CD14-positive monocyte (primary cell): ENCODE measurements at regions not wholly inside any gene's neighbourhood (a gene's known extent, or its start where the extent isn't known, plus 50 kb on each side); places are given as distances from the start of the nearest gene placed in this dataset.

Source experiments
- DNase-seq, 3 donors: peaks; one replicate each; pipeline ENCODE4 v3.0.0-alpha.2; 2011 to 2022
- H2AFZ ChIP-seq: 2 replicates; pipeline ENCODE4 v1.6.0; 2012; ENCODE audit warnings: mild to moderate bottlenecking, low read depth, low read length, inconsistent platforms; ENCODE audit not compliant: insufficient read depth, poor library complexity, severe bottlenecking
- H3K27ac ChIP-seq, 2 donors: 1 replicate in 1 of 2; 2 replicates in 1 of 2; pipeline ENCODE4 v1.5.1; 2012 to 2013; ENCODE audit warnings: low read length in 2 of 2, control low read depth in 1 of 2, inconsistent platforms in 1 of 2, low read depth in 1 of 2, mild to moderate bottlenecking in 1 of 2
- H3K27me3 ChIP-seq, 2 donors: one replicate each; pipeline versions ENCODE4 v1.6.0 to v1.6.1; 2011 to 2013; ENCODE audit warnings: low read length in 2 of 2; ENCODE audit not compliant: control insufficient read depth in 2 of 2, insufficient read depth in 2 of 2
- H3K36me3 ChIP-seq, 2 donors: replicated peaks in 1 of 2; 1 replicate in 1 of 2; 2 replicates in 1 of 2; pipeline versions ENCODE4 v1.5.1 to v1.6.1; 2012 to 2013; ENCODE audit warnings: low read length in 2 of 2, control low read depth in 1 of 2, inconsistent platforms in 1 of 2, mild to moderate bottlenecking in 1 of 2; ENCODE audit not compliant: insufficient read depth in 2 of 2, control insufficient read depth in 1 of 2
- H3K4me1 ChIP-seq, 2 donors: 1 replicate in 1 of 2; 2 replicates in 1 of 2; pipeline versions ENCODE4 v1.5.1 to v1.6.1; 2012 to 2013; ENCODE audit warnings: low read length in 2 of 2, control low read depth in 1 of 2, inconsistent platforms in 1 of 2, mild to moderate bottlenecking in 1 of 2, moderate library complexity in 1 of 2; ENCODE audit not compliant: insufficient read depth in 2 of 2, control insufficient read depth in 1 of 2
- H3K4me2 ChIP-seq: replicated peaks from 2 replicates; pipeline ENCODE3; 2012; ENCODE audit warnings: low read length, moderate library complexity, mild to moderate bottlenecking; ENCODE audit not compliant: poor library complexity, severe bottlenecking; ENCODE audit errors: extremely low read depth
- H3K4me3 ChIP-seq, 3 experiments: fragments of 200-600 bp in 1 of 3; sonication (generic) in 1 of 3; replicated peaks in 1 of 3; 1 replicate in 2 of 3; 2 replicates in 1 of 3; pipeline ENCODE4 v1.5.1; 2011 to 2013; ENCODE audit warnings: low read length in 3 of 3, mild to moderate bottlenecking in 3 of 3, control low read depth in 2 of 3, low read depth in 2 of 3, inconsistent platforms in 1 of 3, moderate library complexity in 1 of 3
- H3K79me2 ChIP-seq: 2 replicates; pipeline ENCODE4 v1.6.0; 2012; ENCODE audit warnings: mild to moderate bottlenecking, control low read depth, inconsistent platforms, low read length, moderate library complexity; ENCODE audit not compliant: insufficient read depth
- H3K9ac ChIP-seq: 2 replicates; pipeline ENCODE4 v1.6.0; 2017; ENCODE audit warnings: low read length, mild to moderate bottlenecking; ENCODE audit not compliant: insufficient read depth, poor library complexity, severe bottlenecking
- H3K9me3 ChIP-seq, 2 donors: replicated peaks in 1 of 2; 1 replicate in 1 of 2; 2 replicates in 1 of 2; pipeline versions ENCODE4 v1.5.1 to v1.6.1; 2012 to 2013; ENCODE audit warnings: low read length in 2 of 2, control low read depth in 1 of 2; ENCODE audit not compliant: control insufficient read depth in 1 of 2, insufficient read depth in 1 of 2
- H4K20me1 ChIP-seq: 2 replicates; pipeline ENCODE4 v1.6.0; 2012; ENCODE audit warnings: mild to moderate bottlenecking, low read length, control low read depth, moderate library complexity; ENCODE audit not compliant: insufficient read depth
- H3K27ac Mint-ChIP-seq, 7 donors: one replicate each; pipeline ENCODE4 v1.8.0; 2020; ENCODE audit warnings: mild to moderate bottlenecking in 7 of 7, mixed read lengths in 7 of 7, moderate library complexity in 6 of 7, inconsistent platforms in 2 of 7
- H3K27me3 Mint-ChIP-seq, 3 donors: one replicate each; pipeline ENCODE4 v1.8.0; 2021 to 2022; ENCODE audit warnings: low read depth in 3 of 3, mild to moderate bottlenecking in 3 of 3, mixed read lengths in 3 of 3, moderate library complexity in 3 of 3, inconsistent platforms in 1 of 3
- H3K36me3 Mint-ChIP-seq, 2 donors: one replicate each; pipeline ENCODE4 v1.8.0; 2020; ENCODE audit warnings: mixed read lengths in 2 of 2, inconsistent platforms in 1 of 2, mild to moderate bottlenecking in 1 of 2
- H3K4me1 Mint-ChIP-seq: one replicate; pipeline ENCODE4 v1.8.0; 2020; ENCODE audit warnings: mild to moderate bottlenecking, mixed read lengths
- H3K4me3 Mint-ChIP-seq, 2 donors: one replicate each; pipeline ENCODE4 v1.8.0; 2020; ENCODE audit warnings: mild to moderate bottlenecking in 2 of 2, mixed read lengths in 2 of 2, moderate library complexity in 1 of 2
- H3K9me3 Mint-ChIP-seq, 7 donors: one replicate each; pipeline ENCODE4 v1.8.0; 2020 to 2022; ENCODE audit warnings: mixed read lengths in 7 of 7, mild to moderate bottlenecking in 6 of 7, moderate library complexity in 6 of 7, inconsistent platforms in 2 of 7
- WGBS: methylation state at CpG from one replicate; pipeline ENCODE4 v1.1.5; 2013; ENCODE audit warnings: missing lambda C conversion rate; ENCODE audit not compliant: insufficient coverage; 5-methylcytosine and 5-hydroxymethylcytosine counted together
- intact Hi-C, 2 donors: fragments of 100-400 bp; cut with micrococcal nuclease; formaldehyde crosslinking; loops; one replicate each; pipeline versions ENCODE4 v1.15.0 to v1.15.1; 2023
- TF ChIP-seq, protein P1 (sequence below): fragments of 200-600 bp; IDR thresholded peaks from one replicate; pipeline ENCODE4 v1.8.0; 2022; ENCODE audit warnings: antibody characterized with exemption, mild to moderate bottlenecking

GRCh38 chr12:78566456-78566855, 298.1 kb upstream of the SYT1 start:
- H3K36me3 Mint-ChIP-seq, result no peaks in the 10 kb centered on the region
- H3K4me2 ChIP-seq, result no peak overlapping the region
- H3K27ac ChIP-seq, result no peak overlapping the region
- H3K27ac Mint-ChIP-seq, result no peak overlapping the region
- no peaks in the 10 kb centered on the region for H3K27me3 ChIP-seq
- TF ChIP-seq, protein P1, sequence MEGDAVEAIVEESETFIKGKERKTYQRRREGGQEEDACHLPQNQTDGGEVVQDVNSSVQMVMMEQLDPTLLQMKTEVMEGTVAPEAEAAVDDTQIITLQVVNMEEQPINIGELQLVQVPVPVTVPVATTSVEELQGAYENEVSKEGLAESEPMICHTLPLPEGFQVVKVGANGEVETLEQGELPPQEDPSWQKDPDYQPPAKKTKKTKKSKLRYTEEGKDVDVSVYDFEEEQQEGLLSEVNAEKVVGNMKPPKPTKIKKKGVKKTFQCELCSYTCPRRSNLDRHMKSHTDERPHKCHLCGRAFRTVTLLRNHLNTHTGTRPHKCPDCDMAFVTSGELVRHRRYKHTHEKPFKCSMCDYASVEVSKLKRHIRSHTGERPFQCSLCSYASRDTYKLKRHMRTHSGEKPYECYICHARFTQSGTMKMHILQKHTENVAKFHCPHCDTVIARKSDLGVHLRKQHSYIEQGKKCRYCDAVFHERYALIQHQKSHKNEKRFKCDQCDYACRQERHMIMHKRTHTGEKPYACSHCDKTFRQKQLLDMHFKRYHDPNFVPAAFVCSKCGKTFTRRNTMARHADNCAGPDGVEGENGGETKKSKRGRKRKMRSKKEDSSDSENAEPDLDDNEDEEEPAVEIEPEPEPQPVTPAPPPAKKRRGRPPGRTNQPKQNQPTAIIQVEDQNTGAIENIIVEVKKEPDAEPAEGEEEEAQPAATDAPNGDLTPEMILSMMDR, result no peak
- no peak overlapping the region for H3K4me3 ChIP-seq
- no peaks in the 10 kb centered on the region for H3K4me1 ChIP-seq
- intact Hi-C loops, result no loop called here
- H4K20me1 ChIP-seq, result no peaks in the 10 kb centered on the region
- H3K4me1 Mint-ChIP-seq, result no peaks in the 10 kb centered on the region
- no peak for DNase-seq
- 100% methylated on average over 1 of the region's 3 CpGs for WGBS
- no peaks in the 10 kb centered on the region for H3K27me3 Mint-ChIP-seq
- H3K9ac ChIP-seq, result no peak overlapping the region
- H3K4me3 Mint-ChIP-seq, result no peak overlapping the region
- H3K79me2 ChIP-seq, result no peaks in the 10 kb centered on the region
- no peaks in the 10 kb centered on the region for H3K9me3 ChIP-seq
- H2AFZ ChIP-seq, result no peak overlapping the region
- H3K36me3 ChIP-seq, result no peaks in the 10 kb centered on the region
- no peaks in the 10 kb centered on the region for H3K9me3 Mint-ChIP-seq

- Histone ChIP-seq H3K9ac (no peak overlapping the region), H3K9me3 (no peaks in the 10 kb centered on the region), H3K4me1 (no peaks in the 10 kb centered on the region), H4K20me1 (no peaks in the 10 kb centered on the region), H3K4me2 (no peak overlapping the region), H3K79me2 (no peaks in the 10 kb centered on the region), H3K4me3 (no peak overlapping the region), H3K27ac (no peak overlapping the region), H3K27me3 (no peaks in the 10 kb centered on the region), H2AFZ (no peak overlapping the region), H3K36me3 (no peaks in the 10 kb centered on the region)
- WGBS, result no CpG with 5 or more reads among the region's 2 CpGs
- Mint-ChIP-seq H3K4me3 (no peak overlapping the region), H3K27ac (no peak overlapping the region), H3K27me3 (no peaks in the 10 kb centered on the region), H3K36me3 (no peaks in the 10 kb centered on the region), H3K4me1 (no peaks in the 10 kb centered on the region), H3K9me3 (no peaks in the 10 kb centered on the region)
- TF ChIP-seq, protein P1, result no peak
- intact Hi-C loops, result no loop called here
- DNase-seq, result no peak
Measured at GRCh38 chr12:78568321-78569020, 296.1 kb upstream of the SYT1 start.
